DMS79 (cell line): ENCODE measurements at regions not wholly inside any gene's neighbourhood (a gene's known extent, or its start where the extent isn't known, plus 50 kb on each side); places are given as distances from the start of the nearest gene placed in this dataset.
"Not testable (repeated sequence)": the region's sequence is repeated elsewhere in the genome, so short reads cannot be mapped to it uniquely, and the experiment has no call there.

Experiments used
- DNase-seq: peaks from one replicate; lab custom pipeline; 2025; lab: John Stamatoyannopoulos, UW

- DNase-seq = no peak
These were observed 132.6 kb upstream of the ASCC3 start for GRCh38 chr6:101013612-101014195.

- DNase-seq = no peak
These were observed 134.4 kb upstream of the ASCC3 start for GRCh38 chr6:101015541-101015940.

- no peak for DNase-seq
These were observed 135.0 kb upstream of the ASCC3 start for GRCh38 chr6:101016163-101016562.

- DNase-seq = no peak
These were observed 137.0 kb upstream of the ASCC3 start for GRCh38 chr6:101018157-101018556.

GRCh38 chr6:101021504-101021903 is 140.4 kb upstream of the ASCC3 start:
- no peak for DNase-seq

GRCh38 chr6:101042966-101043365 is 161.8 kb upstream of the ASCC3 start:
- DNase-seq = no peak

GRCh38 chr6:101058296-101058695 is 177.2 kb upstream of the ASCC3 start:
- no peak for DNase-seq

- no peak for DNase-seq
These were observed 185.4 kb upstream of the ASCC3 start for GRCh38 chr6:101066481-101066880.

- DNase-seq = no peak
These were observed 188.2 kb upstream of the ASCC3 start for GRCh38 chr6:101069191-101069795.

- no peak for DNase-seq
These were observed 189.0 kb upstream of the ASCC3 start for GRCh38 chr6:101070044-101070608.

- no peak for DNase-seq
These were observed 196.2 kb upstream of the ASCC3 start for GRCh38 chr6:101077344-101077743.

GRCh38 chr6:101079696-101080270 is 198.7 kb upstream of the ASCC3 start:
- no peak for DNase-seq

- DNase-seq = no peak
These were observed 199.5 kb upstream of the ASCC3 start for GRCh38 chr6:101080597-101080996.

- DNase-seq = no peak
These were observed 202.5 kb upstream of the ASCC3 start for GRCh38 chr6:101083533-101084175.

- no peak for DNase-seq
These were observed 204.2 kb upstream of the ASCC3 start for GRCh38 chr6:101085327-101085726.

- DNase-seq = no peak
These were observed 205.3 kb upstream of the ASCC3 start for GRCh38 chr6:101086473-101086872.

- DNase-seq = no peak
These were observed 207.5 kb upstream of the ASCC3 start for GRCh38 chr6:101088594-101088993.

GRCh38 chr6:101089640-101090039 is 208.5 kb upstream of the ASCC3 start:
- DNase-seq = no peak

- no peak for DNase-seq
These were observed 209.2 kb upstream of the ASCC3 start for GRCh38 chr6:101090281-101090680.

- DNase-seq = not testable (repeated sequence)
These were observed 217.5 kb upstream of the ASCC3 start for GRCh38 chr6:101098605-101099004.

GRCh38 chr6:101102702-101103101 is 221.6 kb upstream of the ASCC3 start:
- no peak for DNase-seq

GRCh38 chr6:101108286-101108685 is 227.2 kb upstream of the ASCC3 start:
- DNase-seq = no peak

- DNase-seq = no peak
These were observed 229.7 kb upstream of the ASCC3 start for GRCh38 chr6:101110814-101111213.
